GM21825 (cell line): ENCODE measurements at regions not wholly inside any gene's neighbourhood (a gene's known extent, or its start where the extent isn't known, plus 50 kb on each side); places are given as distances from the start of the nearest gene placed in this dataset.
"Not testable (repeated sequence)": the region's sequence is repeated elsewhere in the genome, so short reads cannot be mapped to it uniquely, and the experiment has no call there.

Experiments
- ATAC-seq: cut with Tn5 transposase; IDR thresholded peaks from one replicate; pipeline ENCODE4 v1.9.1; 2021; ENCODE audit warnings: mild to moderate bottlenecking, moderate library complexity; ENCODE audit not compliant: unreplicated experiment

DNA sequence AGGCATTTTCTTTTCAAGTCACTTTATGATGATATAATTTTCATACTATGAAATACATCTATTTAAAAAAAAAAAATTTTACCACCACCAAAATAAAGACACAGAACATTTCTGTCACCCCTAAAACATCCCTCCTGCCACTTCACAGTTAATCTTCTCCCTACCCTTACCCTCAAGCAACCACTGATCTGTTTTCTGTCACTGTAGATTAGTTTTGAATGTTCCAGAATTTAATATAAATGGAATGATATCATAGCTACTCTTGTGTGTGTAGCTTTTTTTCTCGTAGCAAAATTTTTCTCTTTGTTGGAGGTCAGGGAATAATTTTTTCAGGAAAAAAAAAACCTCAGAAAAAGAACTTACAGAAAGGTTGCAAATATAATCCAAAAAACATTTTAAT, 152.7 kb downstream of the RHOU start:
- ATAC-seq: no peak

GRCh38 chr1:228889289-228889688, 154.0 kb downstream of the RHOU start:
- ATAC-seq: no peak

DNA sequence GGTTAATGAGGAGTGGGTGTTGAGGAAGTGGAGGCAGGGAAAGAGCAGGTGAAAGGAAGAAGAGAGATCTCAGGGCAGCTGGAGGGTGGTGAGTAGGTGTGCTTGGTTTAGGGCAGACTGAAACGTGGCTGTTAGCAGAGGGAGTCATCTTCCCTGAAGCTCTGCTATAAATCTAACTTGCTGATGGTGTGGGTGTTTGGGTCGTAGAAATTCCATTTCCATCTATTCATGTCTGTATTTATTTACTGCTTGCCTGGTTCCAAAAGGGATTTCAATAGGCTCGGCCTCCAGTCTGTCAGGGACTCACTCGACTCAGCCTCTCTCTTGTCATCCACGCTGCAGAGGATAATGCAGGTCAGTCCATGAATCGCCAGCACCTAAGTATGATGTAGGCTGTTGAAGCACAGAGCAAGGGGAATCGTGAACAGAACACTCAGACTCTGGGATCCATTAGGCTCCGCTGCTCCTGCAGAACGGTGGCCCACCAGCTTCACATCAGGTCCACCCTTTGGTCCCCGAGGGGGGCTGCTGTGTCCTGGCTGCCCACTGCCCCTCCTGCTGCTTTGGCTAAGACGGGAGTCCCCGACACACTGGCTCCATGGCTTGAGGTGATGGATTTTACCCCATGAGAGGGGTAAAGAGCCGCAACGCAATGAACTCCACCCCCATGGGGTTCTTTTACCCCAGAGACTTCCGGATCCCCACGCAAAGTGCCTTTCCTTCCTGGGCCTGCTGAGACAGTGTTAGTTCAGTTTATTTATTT, 156.2 kb downstream of the RHOU start:
- ATAC-seq: no peak

GRCh38 chr1:228892200-228892599, 156.9 kb downstream of the RHOU start:
- ATAC-seq: not testable (repeated sequence)

- ATAC-seq: no peak
Measured at GRCh38 chr1:228894442-228894989, 159.2 kb downstream of the RHOU start.

GRCh38 chr1:228897901-228898300, 162.6 kb downstream of the RHOU start:
- no peak for ATAC-seq

DNA sequence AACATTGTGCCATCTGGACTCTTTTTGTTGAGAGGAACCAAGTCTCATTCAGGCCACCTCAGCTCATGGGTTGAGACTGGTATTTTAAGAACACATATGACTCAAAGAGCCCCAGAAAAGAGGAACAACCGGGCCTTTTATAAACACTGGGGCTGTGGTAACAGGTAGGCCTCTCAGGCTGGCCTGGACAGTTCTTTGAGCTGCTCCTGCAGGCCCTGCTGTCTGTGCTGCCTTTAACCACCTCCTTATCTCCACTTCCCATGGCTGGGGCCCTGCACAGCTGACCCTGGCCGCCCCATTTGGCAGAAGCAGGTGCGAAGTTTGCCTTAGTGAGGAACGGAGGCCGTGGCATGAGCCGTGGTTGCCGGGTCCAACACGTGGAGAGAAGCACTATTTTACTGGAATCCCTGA, 163.3 kb downstream of the RHOU start:
- no peak for ATAC-seq

DNA sequence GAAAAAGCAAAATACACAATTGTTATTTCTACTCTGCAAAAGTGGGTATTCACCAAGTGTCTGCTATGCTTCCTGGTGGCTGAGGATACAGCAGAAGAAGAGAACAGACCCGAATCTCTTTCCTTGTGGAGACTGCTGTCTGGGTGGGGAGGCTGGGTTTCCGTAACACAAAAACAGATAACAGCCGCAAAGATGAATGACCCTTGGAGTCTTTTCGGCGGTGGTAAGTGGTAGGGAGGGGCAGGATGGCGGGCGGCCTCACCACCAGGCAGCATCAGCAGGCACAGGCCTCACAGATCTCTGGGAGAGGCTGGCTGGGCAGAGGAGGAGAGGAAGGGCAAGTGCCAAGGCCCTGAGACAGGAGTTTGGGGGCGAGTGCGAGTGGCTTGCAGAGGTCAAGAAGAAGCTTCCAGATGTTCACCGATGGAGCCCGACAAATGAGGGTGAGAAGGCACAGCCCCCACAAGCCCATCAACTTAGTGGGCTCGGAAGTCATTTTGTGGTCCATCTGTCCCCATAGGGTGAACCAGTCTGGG, 164.2 kb downstream of the RHOU start:
- ATAC-seq: no peak

- ATAC-seq: no peak
Measured at GRCh38 chr1:228900099-228900885, 165.0 kb downstream of the RHOU start.

- no peak for ATAC-seq
Measured at GRCh38 chr1:228900886-228901392, 165.7 kb downstream of the RHOU start.

DNA sequence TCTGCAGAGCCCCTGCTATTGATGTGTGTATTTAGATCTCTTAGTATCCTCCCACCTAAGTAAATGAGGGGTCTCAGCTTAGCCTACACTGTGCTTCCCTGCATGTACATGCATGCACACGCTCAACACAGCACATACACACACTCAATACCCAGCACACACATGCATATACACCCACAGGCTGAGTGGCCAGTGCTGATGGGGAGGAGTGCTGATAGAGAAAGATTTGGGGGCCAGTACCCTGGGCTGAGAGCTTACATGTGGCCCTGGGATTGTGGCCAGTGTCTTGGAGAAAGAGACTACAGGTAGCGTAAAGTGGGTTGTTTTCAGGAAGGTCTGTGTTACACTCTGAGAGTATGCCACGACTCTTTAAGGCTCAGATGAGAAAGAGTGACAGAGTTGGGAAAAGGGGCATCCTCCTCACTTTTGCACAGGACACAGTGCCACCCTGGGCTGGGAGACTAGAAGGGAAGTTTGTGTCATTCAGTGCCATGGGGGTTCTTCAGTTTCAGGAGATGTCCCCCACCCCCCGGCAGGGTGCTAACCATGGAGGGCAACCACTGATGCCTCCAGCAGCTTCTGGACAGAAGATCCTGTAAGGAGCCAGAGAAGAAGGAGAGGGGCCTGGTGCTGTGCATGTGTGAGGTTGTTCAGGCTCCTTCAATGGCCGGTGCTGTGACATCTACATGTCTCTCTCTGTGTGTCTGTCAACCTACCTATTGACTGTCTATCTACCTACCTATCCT, 166.8 kb downstream of the RHOU start:
- ATAC-seq: no peak

DNA sequence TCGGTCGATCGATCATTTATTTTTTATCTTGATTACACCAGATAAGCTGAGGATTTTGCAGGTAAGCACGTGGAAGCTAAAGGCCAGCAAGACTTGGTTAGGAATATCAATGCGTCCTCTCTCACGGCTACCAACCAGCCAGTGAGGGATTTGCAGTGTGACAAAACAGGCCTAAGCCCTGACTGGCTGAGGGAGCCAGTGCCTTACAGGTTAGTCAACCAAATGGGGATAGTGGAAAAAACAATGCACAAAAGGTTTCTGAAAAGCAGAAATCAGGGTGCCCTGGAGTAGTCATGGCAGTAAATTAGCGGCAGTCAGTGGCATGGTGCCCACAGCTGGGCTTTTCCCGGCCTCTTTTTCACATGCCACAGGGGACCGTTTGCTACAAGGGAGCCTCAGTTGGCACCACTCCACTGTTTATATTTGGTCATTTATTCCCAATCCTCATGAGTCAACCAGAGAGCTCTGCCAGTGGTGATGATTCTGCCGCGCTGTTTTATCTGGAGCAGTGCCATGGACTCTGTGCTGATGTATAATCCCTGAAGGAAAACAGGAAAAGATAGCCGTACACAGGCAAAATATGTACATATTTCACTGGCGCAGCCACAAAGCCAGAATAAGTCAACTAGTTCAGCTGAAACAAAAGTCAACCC, 167.6 kb downstream of the RHOU start:
- no peak for ATAC-seq

DNA sequence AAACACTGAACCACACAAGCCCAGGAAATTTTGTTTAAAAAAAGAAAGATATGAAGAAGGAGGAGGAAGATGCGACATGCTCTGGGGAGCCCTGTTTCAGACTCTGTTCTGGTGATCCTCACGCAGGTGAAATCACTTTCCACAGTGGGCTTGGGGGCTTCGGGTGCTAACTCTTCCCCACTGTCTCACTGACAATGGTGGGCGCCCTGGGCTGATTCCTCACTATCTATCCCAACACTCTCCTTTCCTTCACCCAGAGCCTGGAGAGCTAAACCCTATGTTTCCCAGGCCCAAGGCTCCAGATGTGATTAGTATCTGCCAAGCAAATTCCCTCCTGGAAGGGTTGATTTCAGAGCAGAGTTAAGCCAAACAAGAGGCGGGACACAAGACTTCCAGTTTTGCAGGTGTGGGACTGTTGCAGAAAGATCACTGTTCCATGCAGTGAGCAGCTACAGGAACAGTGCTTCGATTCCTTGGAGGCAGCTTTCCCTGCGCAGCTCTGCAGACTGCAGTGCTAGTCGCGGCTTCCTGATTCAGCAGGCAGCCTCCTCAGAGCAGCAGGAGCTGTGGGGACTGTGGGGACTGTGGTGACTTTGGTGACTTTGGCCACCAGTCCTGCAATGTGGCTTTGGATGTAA, 168.3 kb downstream of the RHOU start:
- ATAC-seq: no peak

GRCh38 chr1:228904222-228904621, 168.9 kb downstream of the RHOU start:
- ATAC-seq: no peak

DNA sequence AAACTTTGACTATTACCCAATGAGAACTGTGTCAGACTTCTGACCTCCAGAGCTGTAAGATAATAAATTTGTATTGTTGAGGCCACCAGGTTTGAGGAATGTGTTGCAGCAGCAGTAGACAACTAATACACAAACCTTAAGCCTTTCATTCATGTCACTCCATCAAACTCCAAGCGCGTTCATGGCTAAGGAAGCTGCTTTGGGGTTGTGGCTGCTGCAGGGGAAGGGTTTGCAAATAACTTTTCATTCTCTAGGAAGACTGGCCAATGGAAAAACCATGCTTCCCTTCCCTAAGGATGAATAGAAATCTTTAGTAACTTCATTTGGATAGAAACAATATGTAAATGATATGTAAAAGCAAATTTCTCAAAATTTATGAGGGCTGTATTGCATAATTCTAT, 170.4 kb downstream of the RHOU start:
- ATAC-seq: no peak

GRCh38 chr1:228906223-228906860, 171.1 kb downstream of the RHOU start:
- no peak for ATAC-seq

- no peak for ATAC-seq
Measured at GRCh38 chr1:228911225-228912210, 176.2 kb downstream of the RHOU start.
